Thymus (tissue), 11 donors: ENCODE measurements at regions not wholly inside any gene's neighbourhood (a gene's known extent, or its start where the extent isn't known, plus 50 kb on each side); places are given as distances from the start of the nearest gene placed in this dataset.

Experiments used
- DNase-seq, 9 donors: peaks; one replicate each; pipeline ENCODE4 v3.0.0-alpha.2; 2013; ENCODE audit warnings: low spot score in 9 of 9, low read depth in 6 of 9, missing footprints in 1 of 9
- H3K27ac ChIP-seq, 2 donors: one replicate each; pipeline ENCODE4 v1.5.1; 2013; ENCODE audit warnings: control low read depth in 1 of 2, low read depth in 1 of 2, low read length in 1 of 2, mild to moderate bottlenecking in 1 of 2, moderate library complexity in 1 of 2
- H3K27me3 ChIP-seq, 2 donors: one replicate each; pipeline ENCODE4 v1.5.1; 2013; ENCODE audit warnings: low read length in 1 of 2; ENCODE audit not compliant: control insufficient read depth in 2 of 2, insufficient read depth in 1 of 2
- H3K36me3 ChIP-seq, 2 donors: one replicate each; pipeline ENCODE4 v1.5.1; 2013; ENCODE audit warnings: low read length in 1 of 2, mild to moderate bottlenecking in 1 of 2, moderate library complexity in 1 of 2; ENCODE audit not compliant: control insufficient read depth in 2 of 2, insufficient read depth in 2 of 2
- H3K4me1 ChIP-seq, 2 donors: one replicate each; pipeline ENCODE4 v1.5.1; 2013; ENCODE audit warnings: low read length in 2 of 2; ENCODE audit not compliant: control insufficient read depth in 2 of 2, insufficient read depth in 2 of 2
- H3K4me3 ChIP-seq, 2 donors: one replicate each; pipeline ENCODE4 v1.5.1; 2013; ENCODE audit warnings: low read length in 2 of 2, control low read depth in 1 of 2, mild to moderate bottlenecking in 1 of 2
- H3K9me3 ChIP-seq, 2 donors: one replicate each; pipeline ENCODE4 v1.5.1; 2013; ENCODE audit warnings: low read length in 1 of 2, mild to moderate bottlenecking in 1 of 2; ENCODE audit not compliant: control insufficient read depth in 2 of 2, insufficient read depth in 1 of 2
- WGBS: extraction: QIAGEN DNeasy Blood & Tissue Kit; methylation state at CpG from one replicate; pipeline ENCODE4 v1.1.7; 2013; 5-methylcytosine and 5-hydroxymethylcytosine counted together
- donor health status: healthy.

DNA sequence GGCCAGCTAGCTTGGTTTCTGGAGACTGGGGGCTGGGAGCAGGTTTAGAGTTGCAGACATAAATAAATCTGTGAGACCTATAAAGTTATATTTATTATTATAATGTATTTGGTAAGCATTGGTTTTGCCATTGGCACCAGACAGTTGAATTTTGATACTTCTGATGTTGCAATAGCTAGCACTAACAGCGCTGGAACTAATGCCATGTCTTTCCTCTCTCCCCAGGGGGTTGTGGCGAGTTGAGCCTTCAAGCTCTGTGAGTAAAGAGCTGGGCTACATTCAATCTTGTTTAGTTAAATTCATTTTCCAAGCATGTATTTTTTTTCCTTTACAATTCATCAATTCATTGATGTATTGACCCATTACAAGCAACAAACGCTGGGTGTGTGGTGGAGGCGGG, 358.7 kb upstream of the NR3C2 start:
- DNase-seq: no peak
- no peaks in the 10 kb centered on the region for H3K9me3 ChIP-seq
- H3K4me1 ChIP-seq: no peaks in the 10 kb centered on the region
- 92% methylated on average over 4 of the region's 4 CpGs for WGBS
- no peaks in the 10 kb centered on the region for H3K27me3 ChIP-seq
- H3K36me3 ChIP-seq: no peaks in the 10 kb centered on the region
- H3K4me3 ChIP-seq: no peak overlapping the region
- no peak overlapping the region for H3K27ac ChIP-seq

DNA sequence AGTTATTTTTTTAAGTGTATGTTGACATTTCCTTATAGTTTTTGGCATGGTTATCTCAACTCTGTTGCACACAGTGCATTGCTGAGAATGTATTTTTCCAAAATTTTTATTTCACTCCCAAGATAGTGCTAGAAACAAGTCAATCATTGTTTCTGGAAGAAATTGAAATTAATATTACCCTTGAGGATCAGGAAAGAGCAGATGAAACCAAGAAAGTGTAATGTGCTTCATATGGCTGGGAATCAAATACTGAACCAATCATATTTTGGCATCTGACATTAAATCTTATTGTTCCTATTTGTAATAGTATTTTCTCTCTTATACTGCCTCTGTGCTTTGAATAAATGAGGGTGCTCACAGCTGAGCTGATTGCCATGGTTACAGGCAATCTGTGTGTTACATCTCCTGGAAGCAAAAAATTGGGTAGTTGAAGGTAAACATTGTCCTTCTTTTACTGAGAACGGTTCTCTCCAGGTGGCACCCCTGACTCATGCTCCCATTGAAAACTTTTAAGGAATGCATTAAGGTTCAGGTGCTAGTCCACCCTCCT, 358.2 kb upstream of the NR3C2 start:
- DNase-seq: no peak
- H3K27ac ChIP-seq: no peak overlapping the region
- H3K4me3 ChIP-seq: no peak overlapping the region
- no peaks in the 10 kb centered on the region for H3K9me3 ChIP-seq
- no peaks in the 10 kb centered on the region for H3K27me3 ChIP-seq
- H3K36me3 ChIP-seq: no peaks in the 10 kb centered on the region
- 95% methylated on average over 1 of the region's 1 CpG for WGBS
- no peaks in the 10 kb centered on the region for H3K4me1 ChIP-seq

GRCh38 chr4:148795156-148795864, 353.1 kb upstream of the NR3C2 start:
- WGBS: 80% methylated on average over 7 of the region's 7 CpGs
- DNase-seq: no peak

DNA sequence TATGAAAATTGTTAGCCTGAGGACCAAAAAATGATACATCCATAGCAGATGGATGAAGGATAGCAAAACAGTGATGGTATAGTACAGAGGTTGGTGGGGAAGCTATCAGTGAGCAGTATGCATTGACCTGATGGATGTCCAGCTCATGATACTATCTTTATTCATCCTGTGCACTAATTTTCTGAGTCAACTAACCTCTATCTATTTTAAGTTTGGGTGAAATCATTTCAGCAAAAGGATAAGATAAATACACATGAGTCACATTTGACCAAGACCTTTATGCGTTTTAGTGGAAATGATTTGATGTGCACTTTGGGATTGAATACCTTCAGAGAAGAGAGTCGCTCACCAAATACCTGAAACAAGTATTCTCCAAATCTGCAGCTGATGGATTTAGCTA, 351.0 kb upstream of the NR3C2 start:
- Histone ChIP-seq H3K4me3 (no peak overlapping the region), H3K27ac (no peak overlapping the region), H3K27me3 (no peaks in the 10 kb centered on the region), H3K4me1 (no peaks in the 10 kb centered on the region), H3K36me3 (no peaks in the 10 kb centered on the region), H3K9me3 (no peaks in the 10 kb centered on the region)
- 95% methylated on average over 2 of the region's 2 CpGs for WGBS
- DNase-seq: no peak

More at GRCh38 chr4:148795156-148795864, 353.1 kb upstream of the NR3C2 start:
- Histone ChIP-seq H3K9me3 (no peaks in the 10 kb centered on the region), H3K4me3 (no peak overlapping the region), H3K27ac (no peak overlapping the region), H3K36me3 (no peaks in the 10 kb centered on the region), H3K4me1 (no peaks in the 10 kb centered on the region), H3K27me3 (no peaks in the 10 kb centered on the region)

GRCh38 chr4:148790691-148791090, 348.5 kb upstream of the NR3C2 start:
- 96% methylated on average over 5 of the region's 5 CpGs for WGBS
- Histone ChIP-seq H3K4me3 (no peak overlapping the region), H3K36me3 (no peaks in the 10 kb centered on the region), H3K27me3 (no peaks in the 10 kb centered on the region), H3K9me3 (no peaks in the 10 kb centered on the region), H3K4me1 (no peaks in the 10 kb centered on the region), H3K27ac (no peak overlapping the region)
- DNase-seq: no peak

DNA sequence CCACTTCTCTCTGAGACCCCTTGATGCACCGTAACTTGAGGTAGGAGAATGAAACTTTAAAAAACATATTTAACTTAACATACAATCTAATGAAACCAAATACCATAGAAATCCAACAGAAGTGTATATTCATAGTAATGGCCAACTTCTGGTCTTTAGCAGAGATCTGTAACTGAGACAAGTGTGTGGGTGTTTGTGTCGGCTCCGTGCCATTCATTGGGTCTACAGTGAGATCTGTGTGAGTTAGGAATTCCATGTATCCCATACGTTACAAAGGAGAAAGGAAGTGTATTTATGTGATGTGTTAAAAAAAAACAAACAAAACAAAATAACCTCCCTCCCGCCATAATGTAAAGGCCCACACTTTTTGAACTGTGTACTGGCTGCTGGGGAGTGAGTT, 348.0 kb upstream of the NR3C2 start:
- H3K4me3 ChIP-seq: no peak overlapping the region
- no peaks in the 10 kb centered on the region for H3K36me3 ChIP-seq
- DNase-seq: no peak
- H3K4me1 ChIP-seq: no peaks in the 10 kb centered on the region
- H3K27me3 ChIP-seq: no peaks in the 10 kb centered on the region
- WGBS: 92% methylated on average over 5 of the region's 5 CpGs
- no peaks in the 10 kb centered on the region for H3K9me3 ChIP-seq
- no peak overlapping the region for H3K27ac ChIP-seq

GRCh38 chr4:148787831-148788477, 345.7 kb upstream of the NR3C2 start:
- no peak for DNase-seq
- Histone ChIP-seq H3K27me3 (no peaks in the 10 kb centered on the region), H3K36me3 (no peaks in the 10 kb centered on the region), H3K4me1 (no peaks in the 10 kb centered on the region), H3K9me3 (no peaks in the 10 kb centered on the region), H3K27ac (no peak overlapping the region), H3K4me3 (no peak overlapping the region)
- WGBS: 86% methylated on average over 2 of the region's 2 CpGs

DNA sequence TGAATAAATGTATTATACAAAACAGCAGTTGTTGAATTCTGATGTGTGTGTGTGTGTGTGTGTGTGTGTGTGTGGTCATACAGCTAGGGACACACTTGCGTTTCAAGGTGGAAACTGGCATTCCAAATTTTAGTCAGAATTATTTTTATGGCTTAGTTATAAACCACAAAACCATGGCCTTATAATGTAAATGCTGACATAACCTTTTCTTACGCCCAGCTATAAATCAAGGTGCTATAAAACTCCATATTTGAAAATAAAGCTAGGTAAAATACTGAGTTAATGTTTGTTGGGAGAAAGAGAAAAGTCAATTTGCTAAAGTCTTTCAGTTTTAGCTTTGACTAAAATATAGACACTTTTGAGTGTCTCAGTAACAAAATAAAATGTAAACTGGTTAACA, 345.1 kb upstream of the NR3C2 start:
- H3K36me3 ChIP-seq: no peaks in the 10 kb centered on the region
- no peaks in the 10 kb centered on the region for H3K27me3 ChIP-seq
- no peak overlapping the region for H3K27ac ChIP-seq
- DNase-seq: no peak
- H3K9me3 ChIP-seq: no peaks in the 10 kb centered on the region
- WGBS: 80% methylated on average over 2 of the region's 2 CpGs
- H3K4me1 ChIP-seq: no peaks in the 10 kb centered on the region
- no peak overlapping the region for H3K4me3 ChIP-seq

DNA sequence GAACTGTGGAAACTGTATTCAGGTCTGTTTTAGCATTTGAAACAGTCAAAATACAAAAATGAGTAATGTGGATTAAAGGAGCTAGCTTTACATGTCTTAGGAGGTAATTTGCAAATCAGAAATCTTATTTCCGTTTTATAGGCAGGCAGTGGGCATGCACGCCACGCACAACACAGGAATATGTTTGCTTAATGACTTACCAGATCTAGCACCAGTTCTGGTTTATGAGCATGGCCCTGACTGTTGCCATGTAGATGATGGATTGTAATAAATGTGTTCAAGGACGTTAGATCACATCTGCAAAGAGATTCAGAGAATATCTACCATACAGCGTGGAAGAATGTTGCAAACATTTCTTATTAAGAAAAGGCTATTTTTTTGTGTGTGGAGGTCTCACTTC, 344.5 kb upstream of the NR3C2 start:
- no peaks in the 10 kb centered on the region for H3K27me3 ChIP-seq
- 82% methylated on average over 5 of the region's 5 CpGs for WGBS
- H3K4me3 ChIP-seq: no peak overlapping the region
- H3K9me3 ChIP-seq: no peaks in the 10 kb centered on the region
- no peaks in the 10 kb centered on the region for H3K36me3 ChIP-seq
- DNase-seq: no peak
- H3K27ac ChIP-seq: no peak overlapping the region
- H3K4me1 ChIP-seq: no peaks in the 10 kb centered on the region
